GM23338 (cell line): ENCODE measurements at regions not wholly inside any gene's neighbourhood (a gene's known extent, or its start where the extent isn't known, plus 50 kb on each side); places are given as distances from the start of the nearest gene placed in this dataset.

Experiments used
- ATAC-seq: fragments of 200-7000 bp; cut with Tn5 transposase; 3 replicates; pipeline ENCODE4 v1.9.1; 2020
- DNase-seq: peaks from one replicate; pipeline ENCODE4 v3.0.0-alpha.2; 2015; ENCODE audit warnings: low spot score
- H2AFZ ChIP-seq: fragments of 200-600 bp; sonication (generic); 2 replicates; pipeline ENCODE4 v1.8.0; 2016; ENCODE audit warnings: antibody characterized with exemption, mild to moderate bottlenecking, moderate library complexity
- H3F3A ChIP-seq: fragments of 200-600 bp; sonication (generic); replicated peaks from 2 replicates; pipeline ENCODE4 v1.8.0; 2017; ENCODE audit warnings: antibody characterized with exemption, mixed run types, low read depth
- H3K27ac ChIP-seq: fragments of 200-600 bp; sonication (generic); 2 replicates; pipeline ENCODE4 v1.6.1; 2016; ENCODE audit warnings: low read depth
- H3K27me3 ChIP-seq: fragments of 200-600 bp; sonication (generic); 2 replicates; pipeline ENCODE4 v1.8.0; 2016; ENCODE audit warnings: mild to moderate bottlenecking, mixed run types, moderate library complexity; ENCODE audit not compliant: insufficient read depth
- H3K36me3 ChIP-seq: fragments of 200-600 bp; sonication (generic); 2 replicates; pipeline ENCODE4 v1.8.0; 2016; ENCODE audit warnings: mild to moderate bottlenecking; ENCODE audit not compliant: insufficient read depth
- H3K4me1 ChIP-seq: fragments of 200-600 bp; sonication (generic); 2 replicates; pipeline ENCODE4 v1.8.0; 2016; ENCODE audit warnings: mild to moderate bottlenecking, moderate library complexity; ENCODE audit not compliant: insufficient read depth
- H3K4me2 ChIP-seq: fragments of 200-600 bp; sonication (generic); 2 replicates; pipeline ENCODE4 v1.7.1; 2017; ENCODE audit warnings: mixed run types
- H3K4me3 ChIP-seq: fragments of 200-600 bp; sonication (generic); 2 replicates; pipeline ENCODE4 v1.6.1; 2016; ENCODE audit warnings: mixed run types
- H3K79me2 ChIP-seq: fragments of 200-600 bp; sonication (generic); replicated peaks from 2 replicates; pipeline ENCODE4 v1.8.0; 2017; ENCODE audit warnings: mild to moderate bottlenecking; ENCODE audit not compliant: insufficient read depth
- H3K9me2 ChIP-seq: fragments of 200-600 bp; sonication (generic); 2 replicates; pipeline ENCODE4 v1.8.0; 2017; ENCODE audit not compliant: insufficient read depth
- H4K20me1 ChIP-seq: fragments of 200-600 bp; sonication (generic); replicated peaks from 2 replicates; pipeline ENCODE4 v1.8.0; 2017; ENCODE audit warnings: mild to moderate bottlenecking; ENCODE audit not compliant: insufficient read depth
- H3K27ac Mint-ChIP-seq: 2 replicates; pipeline ENCODE4 v1.8.0; 2020; ENCODE audit warnings: inconsistent platforms, mild to moderate bottlenecking, moderate library complexity, mixed read lengths
- H3K27me3 Mint-ChIP-seq: 3 replicates; pipeline ENCODE4 v1.8.0; 2022; ENCODE audit warnings: low read depth, mild to moderate bottlenecking, moderate library complexity, mixed read lengths, inconsistent platforms; ENCODE audit not compliant: insufficient read depth, poor library complexity
- H3K36me3 Mint-ChIP-seq: 3 replicates; pipeline ENCODE4 v1.8.0; 2021; ENCODE audit warnings: low read depth, mild to moderate bottlenecking, inconsistent platforms, moderate library complexity, mixed read lengths
- H3K4me1 Mint-ChIP-seq: 3 replicates; pipeline ENCODE4 v1.8.0; 2020; ENCODE audit warnings: mild to moderate bottlenecking, inconsistent platforms, mixed read lengths
- H3K4me3 Mint-ChIP-seq: 3 replicates; pipeline ENCODE4 v1.8.0; 2021; ENCODE audit warnings: moderate library complexity, mild to moderate bottlenecking, inconsistent platforms, mixed read lengths
- H3K9me3 Mint-ChIP-seq: 3 replicates; pipeline ENCODE4 v1.8.0; 2020; ENCODE audit warnings: moderate library complexity, mild to moderate bottlenecking, inconsistent platforms, mixed read lengths
- CREB1 ChIP-seq: fragments of 250-450 bp; sonication (Bioruptor Pico); IDR thresholded peaks from 2 replicates; pipeline ENCODE4 v1.5.0; 2020; ENCODE audit warnings: low read depth, mild to moderate bottlenecking, moderate library complexity
- EZH2 ChIP-seq: fragments of 200-600 bp; sonication (generic); IDR thresholded peaks from one replicate; pipeline ENCODE4 v1.8.0; 2017; ENCODE audit warnings: antibody characterized with exemption, mild to moderate bottlenecking, low read depth; ENCODE audit not compliant: unreplicated experiment
- STAT1 ChIP-seq: IDR thresholded peaks from one replicate; pipeline ENCODE4 v1.6.1; 2016; ENCODE audit warnings: antibody characterized with exemption; ENCODE audit not compliant: unreplicated experiment
- ZNF331 ChIP-seq: fragments of 250-450 bp; sonication (Bioruptor Pico); IDR thresholded peaks from 2 replicates; pipeline ENCODE4 v1.5.0; 2020; ENCODE audit warnings: low read depth, mild to moderate bottlenecking, moderate library complexity
- ZNF462 ChIP-seq: fragments of 250-450 bp; sonication (Bioruptor Pico); IDR thresholded peaks from 2 replicates; pipeline ENCODE4 v1.5.0; 2020; ENCODE audit warnings: mild to moderate bottlenecking, moderate library complexity
- TF ChIP-seq, protein P1 (sequence below): IDR thresholded peaks from one replicate; pipeline ENCODE4 v1.6.1; 2018; ENCODE audit warnings: antibody characterized with exemption; ENCODE audit not compliant: unreplicated experiment

- no peak for TF ChIP-seq ZNF462
- no peak for TF ChIP-seq EZH2
These were observed 490.5 kb upstream of the CDH5 start (continued) for GRCh38 chr16:65876056-65876408.

DNA sequence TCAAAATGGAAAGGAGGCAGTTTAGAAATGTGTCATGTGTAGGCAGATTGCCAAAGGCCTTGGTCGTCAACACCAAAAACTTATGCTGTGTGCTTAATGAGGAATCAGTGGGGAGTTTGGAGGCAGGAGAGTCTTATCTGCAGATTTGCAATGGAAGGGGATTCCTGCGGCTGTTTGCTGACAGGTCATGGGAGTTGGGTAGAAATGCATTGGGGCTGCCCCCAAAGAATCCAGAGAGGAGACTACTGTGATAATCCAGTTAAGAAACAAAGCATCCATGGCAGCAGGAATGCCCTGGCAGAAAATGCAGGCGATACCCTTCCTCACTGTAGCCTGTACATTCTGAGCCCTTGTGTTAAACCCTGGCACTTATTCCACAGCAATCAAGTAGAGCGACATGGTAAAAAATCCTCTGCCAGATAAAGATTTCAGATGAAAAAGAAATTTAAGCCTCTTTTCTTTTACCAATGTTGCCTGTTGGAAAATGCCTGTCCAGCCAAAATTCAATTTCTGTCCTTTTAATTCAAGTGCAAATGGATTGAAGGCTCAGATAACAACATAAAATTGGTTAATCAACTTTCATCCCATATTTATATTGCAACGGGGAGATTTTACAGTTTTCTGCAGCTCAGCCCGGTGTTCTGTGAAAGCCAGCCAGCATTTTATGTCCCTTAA, 491.0 kb upstream of the CDH5 start:
- Mint-ChIP-seq H3K27me3 (peaks cover 5% of the 10 kb centered on the region), H3K4me1 (no peaks in the 10 kb centered on the region; the same call in 2 of the 3 replicates), H3K9me3 (no peaks in the 10 kb centered on the region; the same call in 2 of the 3 replicates), H3K27ac (no peak overlapping the region), H3K4me3 (no peak overlapping the region), H3K36me3 (no peaks in the 10 kb centered on the region)
- Histone ChIP-seq H3K27me3 (no peaks in the 10 kb centered on the region), H3K4me3 (no peak overlapping the region), H3K4me2 (no peak overlapping the region), H3K27ac (no peak overlapping the region), H3F3A (no peaks in the 10 kb centered on the region), H3K79me2 (no peaks in the 10 kb centered on the region), H4K20me1 (no peaks in the 10 kb centered on the region), H3K36me3 (no peaks in the 10 kb centered on the region), H3K9me2 (no peaks in the 10 kb centered on the region), H2AFZ (no peak overlapping the region), H3K4me1 (no peaks in the 10 kb centered on the region)
- no peak for ATAC-seq
- no peak for DNase-seq
- TF ChIP-seq, protein P1, sequence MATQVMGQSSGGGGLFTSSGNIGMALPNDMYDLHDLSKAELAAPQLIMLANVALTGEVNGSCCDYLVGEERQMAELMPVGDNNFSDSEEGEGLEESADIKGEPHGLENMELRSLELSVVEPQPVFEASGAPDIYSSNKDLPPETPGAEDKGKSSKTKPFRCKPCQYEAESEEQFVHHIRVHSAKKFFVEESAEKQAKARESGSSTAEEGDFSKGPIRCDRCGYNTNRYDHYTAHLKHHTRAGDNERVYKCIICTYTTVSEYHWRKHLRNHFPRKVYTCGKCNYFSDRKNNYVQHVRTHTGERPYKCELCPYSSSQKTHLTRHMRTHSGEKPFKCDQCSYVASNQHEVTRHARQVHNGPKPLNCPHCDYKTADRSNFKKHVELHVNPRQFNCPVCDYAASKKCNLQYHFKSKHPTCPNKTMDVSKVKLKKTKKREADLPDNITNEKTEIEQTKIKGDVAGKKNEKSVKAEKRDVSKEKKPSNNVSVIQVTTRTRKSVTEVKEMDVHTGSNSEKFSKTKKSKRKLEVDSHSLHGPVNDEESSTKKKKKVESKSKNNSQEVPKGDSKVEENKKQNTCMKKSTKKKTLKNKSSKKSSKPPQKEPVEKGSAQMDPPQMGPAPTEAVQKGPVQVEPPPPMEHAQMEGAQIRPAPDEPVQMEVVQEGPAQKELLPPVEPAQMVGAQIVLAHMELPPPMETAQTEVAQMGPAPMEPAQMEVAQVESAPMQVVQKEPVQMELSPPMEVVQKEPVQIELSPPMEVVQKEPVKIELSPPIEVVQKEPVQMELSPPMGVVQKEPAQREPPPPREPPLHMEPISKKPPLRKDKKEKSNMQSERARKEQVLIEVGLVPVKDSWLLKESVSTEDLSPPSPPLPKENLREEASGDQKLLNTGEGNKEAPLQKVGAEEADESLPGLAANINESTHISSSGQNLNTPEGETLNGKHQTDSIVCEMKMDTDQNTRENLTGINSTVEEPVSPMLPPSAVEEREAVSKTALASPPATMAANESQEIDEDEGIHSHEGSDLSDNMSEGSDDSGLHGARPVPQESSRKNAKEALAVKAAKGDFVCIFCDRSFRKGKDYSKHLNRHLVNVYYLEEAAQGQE = no peak
- TF ChIP-seq CREB1 (no peak), ZNF331 (CRISPR knock-in tag) (no peak), STAT1 (no peak)
